Smooth muscle cell (in vitro differentiated cells): ENCODE measurements at regions not wholly inside any gene's neighbourhood (a gene's known extent, or its start where the extent isn't known, plus 50 kb on each side); places are given as distances from the start of the nearest gene placed in this dataset.

ENCODE experiments used
- DNase-seq: peaks from one replicate; lab custom pipeline; 2025; ENCODE audit not compliant: unreplicated experiment; lab: John Stamatoyannopoulos, UW
- H2AFZ ChIP-seq: fragments of 200-600 bp; sonication (generic); 2 replicates; pipeline ENCODE4 v1.6.0; 2016; ENCODE audit warnings: antibody characterized with exemption, low read depth, mild to moderate bottlenecking
- H3F3A ChIP-seq: fragments of 200-600 bp; sonication (generic); 2 replicates; pipeline ENCODE4 v1.6.0; 2017; ENCODE audit warnings: antibody characterized with exemption, low read depth
- H3K27ac ChIP-seq: fragments of 200-600 bp; sonication (generic); 2 replicates; pipeline ENCODE4 v1.5.1; 2016; ENCODE audit warnings: low read depth, mild to moderate bottlenecking
- H3K27me3 ChIP-seq: fragments of 200-600 bp; sonication (generic); 2 replicates; pipeline ENCODE4 v1.6.1; 2016; ENCODE audit warnings: low read depth, mild to moderate bottlenecking
- H3K36me3 ChIP-seq: fragments of 200-600 bp; sonication (generic); 2 replicates; pipeline ENCODE4 v1.5.1; 2016; ENCODE audit warnings: low read depth
- H3K4me1 ChIP-seq: fragments of 200-600 bp; sonication (generic); 2 replicates; pipeline ENCODE4 v1.5.1; 2016; ENCODE audit warnings: low read depth
- H3K4me2 ChIP-seq: fragments of 200-600 bp; sonication (generic); 2 replicates; pipeline ENCODE4 v1.6.0; 2016; ENCODE audit warnings: mild to moderate bottlenecking
- H3K4me3 ChIP-seq: fragments of 200-600 bp; sonication (generic); 2 replicates; pipeline ENCODE4 v1.5.1; 2016; ENCODE audit warnings: mild to moderate bottlenecking
- H3K79me2 ChIP-seq: fragments of 200-600 bp; sonication (generic); 2 replicates; pipeline ENCODE4 v1.6.0; 2016; ENCODE audit warnings: low read depth, mild to moderate bottlenecking
- H3K9ac ChIP-seq: fragments of 200-600 bp; sonication (generic); 2 replicates; pipeline ENCODE4 v1.6.0; 2016; ENCODE audit warnings: low read depth
- H3K9me3 ChIP-seq: fragments of 200-600 bp; sonication (generic); replicated peaks from 2 replicates; pipeline ENCODE4 v1.5.1; 2016; ENCODE audit warnings: low read depth
- H4K20me1 ChIP-seq: fragments of 200-600 bp; sonication (generic); 2 replicates; pipeline ENCODE4 v1.6.0; 2016; ENCODE audit warnings: low read depth
- CTCF ChIP-seq: fragments of 200-600 bp; sonication (generic); IDR thresholded peaks from 2 replicates; pipeline ENCODE4 v1.5.1; 2017; ENCODE audit warnings: borderline replicate concordance, mild to moderate bottlenecking, antibody characterized with exemption; ENCODE audit not compliant: insufficient read depth, poor library complexity, severe bottlenecking
- WGBS: methylation state at CpG from one replicate; pipeline ENCODE4 v1.1.7; 2016; ENCODE audit warnings: low lambda C conversion rate; 5-methylcytosine and 5-hydroxymethylcytosine counted together

GRCh38 chr1:104231676-104232075 is 482.0 kb downstream of the AMY1C start:
- H3K4me3 ChIP-seq = no peak overlapping the region
- no peak for TF ChIP-seq CTCF
- no peak overlapping the region for H3K27ac ChIP-seq
- H3K79me2 ChIP-seq = no peaks in the 10 kb centered on the region
- no peaks in the 10 kb centered on the region for H3K4me1 ChIP-seq
- H3K9me3 ChIP-seq = no peaks in the 10 kb centered on the region
- DNase-seq = no peak
- no peak overlapping the region for H3K9ac ChIP-seq
- no peaks in the 10 kb centered on the region for H3K27me3 ChIP-seq
- no peaks in the 10 kb centered on the region for H4K20me1 ChIP-seq
- no peak overlapping the region for H2AFZ ChIP-seq
- no peaks in the 10 kb centered on the region for H3F3A ChIP-seq
- no peaks in the 10 kb centered on the region for H3K36me3 ChIP-seq
- 89% methylated on average over 4 of the region's 4 CpGs for WGBS
- no peak overlapping the region for H3K4me2 ChIP-seq

GRCh38 chr1:104235141-104235540 is 485.4 kb downstream of the AMY1C start:
- no peak for TF ChIP-seq CTCF
- Histone ChIP-seq H4K20me1 (no peaks in the 10 kb centered on the region), H3K4me2 (no peak overlapping the region), H3K27me3 (no peaks in the 10 kb centered on the region), H2AFZ (no peak overlapping the region), H3K27ac (no peak overlapping the region), H3K4me3 (no peak overlapping the region), H3F3A (no peaks in the 10 kb centered on the region), H3K36me3 (no peaks in the 10 kb centered on the region), H3K79me2 (no peaks in the 10 kb centered on the region), H3K4me1 (peaks cover 14% of the 10 kb centered on the region), H3K9ac (no peak overlapping the region), H3K9me3 (no peaks in the 10 kb centered on the region)
- no peak for DNase-seq
- WGBS = 41% methylated on average over 3 of the region's 3 CpGs

GRCh38 chr1:104238991-104239390 is 489.3 kb downstream of the AMY1C start:
- Histone ChIP-seq H2AFZ (no peak overlapping the region), H3F3A (no peaks in the 10 kb centered on the region), H4K20me1 (no peaks in the 10 kb centered on the region), H3K27me3 (no peaks in the 10 kb centered on the region), H3K4me3 (no peak overlapping the region), H3K79me2 (no peaks in the 10 kb centered on the region), H3K4me1 (peaks cover 14% of the 10 kb centered on the region), H3K9ac (no peak overlapping the region), H3K36me3 (no peaks in the 10 kb centered on the region), H3K27ac (no peak overlapping the region), H3K9me3 (no peaks in the 10 kb centered on the region), H3K4me2 (no peak overlapping the region)
- WGBS = 48% methylated on average over 2 of the region's 2 CpGs
- TF ChIP-seq CTCF = no peak
- no peak for DNase-seq

- no peak overlapping the region for H2AFZ ChIP-seq
- no peak overlapping the region for H3K4me3 ChIP-seq
- H3K36me3 ChIP-seq = no peaks in the 10 kb centered on the region
- H3K27ac ChIP-seq = no peak overlapping the region
- H3F3A ChIP-seq = no peaks in the 10 kb centered on the region
- no peak for DNase-seq
- H3K4me1 ChIP-seq = no peaks in the 10 kb centered on the region
- no peak overlapping the region for H3K9ac ChIP-seq
- no peaks in the 10 kb centered on the region for H3K79me2 ChIP-seq
- no peaks in the 10 kb centered on the region for H3K9me3 ChIP-seq
- H4K20me1 ChIP-seq = no peaks in the 10 kb centered on the region
- no peak for TF ChIP-seq CTCF
- WGBS = 71% methylated on average over 4 of the region's 4 CpGs
- H3K27me3 ChIP-seq = no peaks in the 10 kb centered on the region
- no peak overlapping the region for H3K4me2 ChIP-seq
Measured at GRCh38 chr1:104248385-104248784, 498.7 kb downstream of the AMY1C start.
